ENCODE measurements at regions not wholly inside any gene's neighbourhood (a gene's known extent, or its start where the extent isn't known, plus 50 kb on each side); places are given as distances from the start of the nearest gene placed in this dataset.

GRCh38 chr15:70541511-70541910 is 221.8 kb downstream of the UACA start (continued):
- no peak for TF ChIP-seq CTCFL (IDR thresholded peaks at IDR 0.05; ENCODE audit: borderline replicate concordance, insufficient read depth, low read depth, low read length, poor library complexity, severe bottlenecking)
- TF ChIP-seq ATF3 (IDR thresholded peaks at IDR 0.05), result no peak
- no peak for TF ChIP-seq ATF3 (CRISPR knock-in tag; conservative IDR thresholded peaks at IDR 0.05)
- TF ChIP-seq GTF3C2 (IDR thresholded peaks at IDR 0.05; ENCODE audit: borderline replicate concordance, extremely low read depth, insufficient read length), result no peak
